Body of pancreas (tissue), 4 donors: ENCODE measurements at regions not wholly inside any gene's neighbourhood (a gene's known extent, or its start where the extent isn't known, plus 50 kb on each side); places are given as distances from the start of the nearest gene placed in this dataset.

Experiments
- ATAC-seq: fragments of 150-250 bp; one replicate; pipeline ENCODE4 v1.9.1; 2016
- DNase-seq, 4 donors: peaks; one replicate each; pipeline ENCODE4 v3.0.0-alpha.2; 2019
- H3K27ac ChIP-seq, 4 donors: fragments of 200-600 bp; sonication (generic); 1 replicate in 3 of 4; 2 replicates in 1 of 4; pipeline versions ENCODE4 v1.5.1 to v1.6.1; 2016 to 2019; ENCODE audit warnings: mild to moderate bottlenecking in 1 of 4, mixed read lengths in 1 of 4, moderate library complexity in 1 of 4
- H3K27me3 ChIP-seq, 2 donors: fragments of 200-600 bp; sonication (generic); one replicate each; pipeline ENCODE4 v1.6.0; 2016; ENCODE audit warnings: mild to moderate bottlenecking in 1 of 2
- H3K36me3 ChIP-seq, 2 donors: fragments of 200-600 bp; sonication (generic); replicated peaks in 1 of 2; 2 replicates each; pipeline ENCODE4 v1.5.1; 2016; ENCODE audit warnings: low read depth in 2 of 2; ENCODE audit not compliant: insufficient read depth in 1 of 2
- H3K4me1 ChIP-seq: fragments of 200-600 bp; sonication (generic); one replicate; pipeline ENCODE4 v1.6.0; 2016
- H3K4me3 ChIP-seq, 2 donors: fragments of 200-600 bp; sonication (generic); 1 replicate in 1 of 2; 2 replicates in 1 of 2; pipeline ENCODE4 v1.5.1; 2016 to 2019
- H3K9me3 ChIP-seq, 3 donors: fragments of 200-600 bp; sonication (generic); 1 replicate in 2 of 3; 2 replicates in 1 of 3; pipeline ENCODE4 v1.5.1; 2016
- POLR2A ChIP-seq, 3 donors: fragments of 450-650 bp; IDR thresholded peaks; one replicate each; pipeline ENCODE4 v1.6.1; 2016; ENCODE audit warnings: antibody characterized with exemption in 3 of 3, mild to moderate bottlenecking in 2 of 3
- WGBS, 2 donors: methylation state at CpG; one replicate each; pipeline ENCODE4 v1.1.5; 2017; 5-methylcytosine and 5-hydroxymethylcytosine counted together
- intact Hi-C: fragments of 100-400 bp; cut with DNase I; formaldehyde crosslinking; loops from one replicate; pipeline ENCODE4 v1.15.1; 2023
- TF ChIP-seq, protein P1 (sequence below), 7 experiments: fragments of 450-650 bp in 4 of 7; fragments of 200-600 bp in 3 of 7; sonication (generic) in 3 of 7; IDR thresholded peaks; one replicate each; pipeline ENCODE4 v1.5.1; 2016 to 2019; ENCODE audit warnings: antibody characterized with exemption in 7 of 7

DNA sequence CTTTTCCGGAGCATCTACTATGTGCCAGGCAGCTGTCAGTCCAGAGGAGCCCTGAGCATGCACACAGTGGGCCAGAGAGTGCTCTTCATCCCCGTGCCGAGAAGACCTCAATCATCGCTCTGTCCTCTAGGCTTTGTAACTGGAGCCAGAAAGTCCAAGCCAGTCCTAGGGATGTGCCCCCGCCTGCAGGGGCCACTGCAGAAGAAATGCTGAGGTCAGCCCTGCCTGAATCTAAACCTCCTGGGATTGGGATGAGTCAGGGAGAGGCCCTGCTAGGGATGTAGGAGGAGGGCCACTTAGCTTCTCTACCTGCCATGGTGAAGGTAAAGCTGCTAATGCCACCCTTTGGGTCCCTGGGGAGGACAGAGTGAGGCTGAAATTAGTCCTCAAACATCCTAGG is 146.8 kb downstream of the CDC5L start:
- no peak for ATAC-seq
- Histone ChIP-seq H3K4me3 (no peak overlapping the region), H3K9me3 (no peaks in the 10 kb centered on the region), H3K4me1 (no peaks in the 10 kb centered on the region), H3K36me3 (no peaks in the 10 kb centered on the region), H3K27ac (no peak overlapping the region), H3K27me3 (no peaks in the 10 kb centered on the region)
- intact Hi-C loops = no loop called here
- WGBS, 2 donors = 78 to 86% methylated on average over 4 to 5 of the region's 5 CpGs
- TF ChIP-seq, protein P1, sequence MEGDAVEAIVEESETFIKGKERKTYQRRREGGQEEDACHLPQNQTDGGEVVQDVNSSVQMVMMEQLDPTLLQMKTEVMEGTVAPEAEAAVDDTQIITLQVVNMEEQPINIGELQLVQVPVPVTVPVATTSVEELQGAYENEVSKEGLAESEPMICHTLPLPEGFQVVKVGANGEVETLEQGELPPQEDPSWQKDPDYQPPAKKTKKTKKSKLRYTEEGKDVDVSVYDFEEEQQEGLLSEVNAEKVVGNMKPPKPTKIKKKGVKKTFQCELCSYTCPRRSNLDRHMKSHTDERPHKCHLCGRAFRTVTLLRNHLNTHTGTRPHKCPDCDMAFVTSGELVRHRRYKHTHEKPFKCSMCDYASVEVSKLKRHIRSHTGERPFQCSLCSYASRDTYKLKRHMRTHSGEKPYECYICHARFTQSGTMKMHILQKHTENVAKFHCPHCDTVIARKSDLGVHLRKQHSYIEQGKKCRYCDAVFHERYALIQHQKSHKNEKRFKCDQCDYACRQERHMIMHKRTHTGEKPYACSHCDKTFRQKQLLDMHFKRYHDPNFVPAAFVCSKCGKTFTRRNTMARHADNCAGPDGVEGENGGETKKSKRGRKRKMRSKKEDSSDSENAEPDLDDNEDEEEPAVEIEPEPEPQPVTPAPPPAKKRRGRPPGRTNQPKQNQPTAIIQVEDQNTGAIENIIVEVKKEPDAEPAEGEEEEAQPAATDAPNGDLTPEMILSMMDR (IDR thresholded peaks at IDR 0.05) = no peak
- TF ChIP-seq POLR2A (IDR thresholded peaks at IDR 0.05) = no peak
- DNase-seq = no peak

DNA sequence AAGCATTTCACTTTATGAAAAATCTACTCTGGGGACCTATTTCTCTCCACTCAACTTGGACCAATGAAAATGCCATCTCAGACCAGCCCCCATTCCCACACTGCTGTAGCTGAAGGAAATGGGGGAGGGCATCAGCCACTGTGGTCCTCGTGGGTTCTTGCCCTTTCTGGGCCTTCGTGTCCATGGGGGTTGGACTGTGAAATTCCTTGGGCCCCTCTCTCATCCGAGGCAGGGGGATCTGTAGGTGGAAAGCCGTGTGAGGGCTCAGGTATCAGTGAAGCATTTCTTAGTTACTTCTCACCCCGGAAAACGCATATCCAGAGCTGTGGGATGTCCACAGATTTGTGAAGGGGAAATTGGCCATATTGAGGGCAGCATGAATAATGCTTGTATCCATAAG is 147.9 kb downstream of the CDC5L start:
- Histone ChIP-seq H3K27ac (no peak overlapping the region), H3K4me1 (no peaks in the 10 kb centered on the region), H3K4me3 (no peak overlapping the region), H3K36me3 (no peaks in the 10 kb centered on the region), H3K9me3 (no peaks in the 10 kb centered on the region), H3K27me3 (no peaks in the 10 kb centered on the region)
- no peak for TF ChIP-seq POLR2A (IDR thresholded peaks at IDR 0.05)
- TF ChIP-seq, protein P1 (IDR thresholded peaks at IDR 0.05) = no peak
- intact Hi-C loops = no loop called here
- WGBS, 2 donors = 66 to 70% methylated on average over 6 of the region's 6 CpGs
- no peak for ATAC-seq
- DNase-seq = no peak

DNA sequence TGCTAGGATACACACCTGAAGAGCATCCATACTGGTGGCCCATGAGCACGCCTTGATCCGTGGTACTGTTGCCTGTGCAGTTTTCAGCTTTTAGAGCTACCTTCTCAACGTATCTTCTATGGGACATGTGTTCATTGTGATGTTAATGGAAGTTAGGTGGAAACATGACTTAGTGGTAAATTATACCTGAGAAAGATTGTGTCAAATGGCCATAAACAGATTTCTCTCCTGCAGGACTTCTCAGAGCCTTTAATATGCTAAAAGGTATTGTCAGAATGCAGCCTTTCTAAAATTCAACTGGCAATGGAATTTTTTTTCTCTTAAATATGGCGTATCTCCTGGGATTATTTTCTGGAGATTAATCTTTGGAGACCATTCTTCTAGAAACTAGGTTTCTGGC is 148.5 kb downstream of the CDC5L start:
- intact Hi-C loops = no loop called here
- H3K27me3 ChIP-seq = no peaks in the 10 kb centered on the region
- DNase-seq (no peak), ATAC-seq (no peak)
- no peaks in the 10 kb centered on the region for H3K4me1 ChIP-seq
- H3K27ac ChIP-seq = no peak overlapping the region
- TF ChIP-seq, protein P1 (IDR thresholded peaks at IDR 0.05) = no peak
- no peak for TF ChIP-seq POLR2A (IDR thresholded peaks at IDR 0.05)
- no peaks in the 10 kb centered on the region for H3K36me3 ChIP-seq
- no peak overlapping the region for H3K4me3 ChIP-seq
- no peaks in the 10 kb centered on the region for H3K9me3 ChIP-seq
- 80 to 93% methylated on average over 4 of the region's 4 CpGs for WGBS, 2 donors

DNA sequence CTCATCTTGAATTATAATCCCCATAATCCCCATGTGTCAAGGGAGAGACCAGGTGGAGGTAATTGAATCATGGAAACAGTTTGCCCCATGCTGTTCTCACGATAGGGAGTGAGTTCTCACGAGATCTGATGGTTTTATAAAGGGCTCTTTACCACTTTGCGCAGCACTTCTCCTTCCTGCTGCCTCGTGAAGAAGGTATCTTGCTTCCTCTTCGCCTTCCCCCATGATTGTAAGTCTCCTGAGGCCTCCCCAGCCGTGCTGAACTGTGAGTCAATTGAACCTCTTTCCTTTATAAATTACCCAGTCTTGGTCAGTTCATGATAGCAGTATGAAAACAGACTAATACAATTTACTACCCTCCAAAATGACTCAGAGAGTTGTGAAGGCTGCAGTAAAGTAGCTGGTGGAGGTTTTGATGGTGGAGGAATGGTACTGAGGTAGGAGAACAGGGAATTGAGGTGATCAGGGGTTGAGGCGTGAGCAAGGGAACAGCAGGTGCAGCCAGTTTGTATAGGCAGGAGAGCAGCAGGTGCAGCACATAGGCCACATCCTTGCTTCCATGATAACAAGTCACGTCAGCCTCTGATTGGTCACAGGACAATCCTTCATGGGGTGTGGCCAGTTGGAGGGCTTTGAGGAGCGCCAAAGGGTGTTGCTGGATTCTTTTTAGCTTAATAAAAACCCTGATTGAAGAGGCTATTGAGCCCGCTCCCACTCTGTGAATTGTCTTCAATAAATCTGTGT is 150.0 kb downstream of the CDC5L start:
- ATAC-seq = no peak
- no peak for TF ChIP-seq POLR2A (IDR thresholded peaks at IDR 0.05)
- TF ChIP-seq, protein P1 (IDR thresholded peaks at IDR 0.05) = no peak
- no peaks in the 10 kb centered on the region for H3K27me3 ChIP-seq
- no peaks in the 10 kb centered on the region for H3K36me3 ChIP-seq
- H3K27ac ChIP-seq = no peak overlapping the region
- intact Hi-C loops = no loop called here
- 74% methylated on average over 10 of the region's 10 CpGs for WGBS, 2 donors
- no peaks in the 10 kb centered on the region for H3K9me3 ChIP-seq
- no peak for DNase-seq
- H3K4me3 ChIP-seq = no peak overlapping the region
- no peaks in the 10 kb centered on the region for H3K4me1 ChIP-seq
